Fibroblast of lung (primary cell): ENCODE measurements at regions not wholly inside any gene's neighbourhood (a gene's known extent, or its start where the extent isn't known, plus 50 kb on each side); places are given as distances from the start of the nearest gene placed in this dataset.

Source experiments
- CTCF ChIP-seq, 2 donors: IDR thresholded peaks in 1 of 2; conservative IDR thresholded peaks in 1 of 2; 1 replicate in 1 of 2; 2 replicates in 1 of 2; pipeline ENCODE4 v1.5.1; 2011 to 2012; ENCODE audit warnings: low read length in 2 of 2, control low read depth in 1 of 2, inconsistent platforms in 1 of 2, low read depth in 1 of 2, mild to moderate bottlenecking in 1 of 2
- EZH2 ChIP-seq: IDR thresholded peaks from 2 replicates; pipeline ENCODE4 v1.5.1; 2012; ENCODE audit warnings: low read length, control low read depth, mild to moderate bottlenecking; ENCODE audit errors: missing control alignments

- TF ChIP-seq EZH2 (no peak), CTCF (conservative IDR thresholded peaks at IDR 0.05 in 1 of 2, IDR thresholded peaks at IDR 0.05 in 1 of 2; ENCODE audit: low read depth in 1 of 2, low read length in 2 of 2) (no peak)
These were observed 342.8 kb upstream of the ARPP21 start for GRCh38 chr3:35296533-35296932.
